ENCODE measurements at regions not wholly inside any gene's neighbourhood (a gene's known extent, or its start where the extent isn't known, plus 50 kb on each side); places are given as distances from the start of the nearest gene placed in this dataset.

DNA sequence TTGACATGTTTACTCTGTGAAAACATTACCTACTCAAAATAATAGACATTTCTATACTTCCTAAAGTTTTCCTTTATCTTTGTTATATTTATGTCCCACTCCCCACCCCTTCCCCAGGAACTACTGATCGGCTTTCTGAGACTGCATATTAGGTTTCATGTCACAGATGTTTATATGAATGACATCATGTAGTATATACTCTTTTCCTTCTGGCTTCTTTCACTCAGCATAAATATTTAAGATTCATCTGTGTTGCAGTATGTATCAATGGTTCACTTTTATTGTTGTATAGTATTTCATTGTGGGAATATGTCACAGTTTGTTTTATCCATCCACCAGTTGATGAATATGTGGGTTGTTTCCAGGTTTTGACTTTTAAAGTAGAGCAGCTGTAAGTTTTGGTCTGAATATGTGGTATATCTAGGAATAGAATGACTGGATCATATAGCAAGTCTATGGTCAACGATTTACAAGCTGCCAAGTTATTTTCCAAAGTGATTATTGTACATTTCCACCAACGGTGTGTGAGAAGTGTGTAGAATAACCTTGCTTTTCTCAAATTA is 73.8 kb upstream of the CAV2 start:
- Mint-ChIP-seq H3K36me3 (ENCODE audit: low read depth, unreplicated experiment) (no peaks in the 10 kb centered on the region), H3K4me3 (ENCODE audit: unreplicated experiment) (no peak overlapping the region), H3K27ac (ENCODE audit: unreplicated experiment) (peak overlapping the region; percentile 41), H3K4me1 (ENCODE audit: low read depth, unreplicated experiment) (peaks cover 19% of the 10 kb centered on the region), H3K9me3 (ENCODE audit: unreplicated experiment) (peaks cover 3% of the 10 kb centered on the region), H3K27me3 (ENCODE audit: low read depth, unreplicated experiment) (no peaks in the 10 kb centered on the region)
- DNase-seq (ENCODE audit: low read depth) (no peak), FAIRE-seq (no peak)
- Histone ChIP-seq H2AFZ (ENCODE audit: low read depth, low read length) (no peak overlapping the region), H3K4me2 (ENCODE audit: low read length) (no peak overlapping the region), H3K9me3 (ENCODE audit: insufficient read depth, low read depth, low read length) (no peaks in the 10 kb centered on the region), H3K4me1 (ENCODE audit: insufficient read depth, low read length) (peaks cover 12% of the 10 kb centered on the region), H3K79me2 (ENCODE audit: insufficient read depth, low read length) (no peaks in the 10 kb centered on the region), H3K27me3 (ENCODE audit: insufficient read depth, low read length) (no peaks in the 10 kb centered on the region), H4K20me1 (ENCODE audit: insufficient read depth, low read length) (no peaks in the 10 kb centered on the region), H3K36me3 (ENCODE audit: insufficient read depth, low read length) (no peaks in the 10 kb centered on the region), H3K27ac (ENCODE audit: low read depth, low read length) (peak overlapping the region; percentile 29), H3K4me3 (ENCODE audit: insufficient read depth, low read depth, low read length) (no peak overlapping the region), H3K9ac (ENCODE audit: low read length) (no peak overlapping the region)
- no peak for TF ChIP-seq EZH2 (IDR thresholded peaks at IDR 0.05; ENCODE audit: insufficient read depth, low read length)

DNA sequence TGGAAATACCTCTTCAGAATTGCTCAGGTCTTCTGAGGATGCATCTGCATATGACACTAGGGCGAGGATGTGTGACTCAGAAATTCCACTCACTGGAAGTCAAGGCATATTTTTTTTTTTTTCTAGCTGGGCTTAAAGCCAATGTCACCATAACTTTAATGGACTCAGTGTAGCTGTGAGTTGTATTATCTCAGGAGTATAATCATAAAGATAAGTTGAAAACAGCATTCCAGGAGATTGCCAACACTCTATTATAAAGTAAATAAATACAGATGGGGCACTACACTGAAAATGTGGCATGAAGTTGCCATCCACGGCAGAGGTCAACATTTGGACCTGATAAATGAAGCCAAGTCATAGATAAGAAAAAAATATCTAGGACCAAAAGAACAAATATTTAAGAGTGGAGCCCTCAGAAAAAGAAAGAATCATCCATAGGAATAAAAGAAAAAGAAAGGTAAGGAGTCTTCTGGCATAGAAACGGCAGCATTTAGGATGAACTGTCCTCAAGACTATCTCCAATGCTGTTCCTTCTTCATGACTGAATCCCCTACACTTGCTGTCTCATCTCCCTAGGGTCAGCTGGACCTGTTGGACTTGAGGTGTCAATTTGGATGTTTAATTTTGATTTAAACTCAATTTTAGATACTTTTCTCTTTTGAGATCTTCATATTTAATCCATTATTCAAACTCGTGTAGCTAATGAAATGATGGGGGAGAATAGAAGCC is 72.9 kb upstream of the CAV2 start:
- H3K9me3 ChIP-seq (ENCODE audit: insufficient read depth, low read depth, low read length) = no peaks in the 10 kb centered on the region
- no peak overlapping the region for H3K4me3 ChIP-seq (ENCODE audit: insufficient read depth, low read depth, low read length)
- DNase-seq (ENCODE audit: low read depth) = peak; percentile 83
- no peaks in the 10 kb centered on the region for H3K79me2 ChIP-seq (ENCODE audit: insufficient read depth, low read length)
- no peaks in the 10 kb centered on the region for H3K27me3 ChIP-seq (ENCODE audit: insufficient read depth, low read length)
- H3K27ac ChIP-seq (ENCODE audit: low read depth, low read length) = peak overlapping the region; percentile 29
- peak; percentile 96 for FAIRE-seq
- Mint-ChIP-seq H3K27ac (ENCODE audit: unreplicated experiment) (peak overlapping the region; percentile 80), H3K4me1 (ENCODE audit: low read depth, unreplicated experiment) (peaks cover 19% of the 10 kb centered on the region), H3K36me3 (ENCODE audit: low read depth, unreplicated experiment) (no peaks in the 10 kb centered on the region), H3K4me3 (ENCODE audit: unreplicated experiment) (no peak overlapping the region), H3K9me3 (ENCODE audit: unreplicated experiment) (peaks cover 3% of the 10 kb centered on the region), H3K27me3 (ENCODE audit: low read depth, unreplicated experiment) (no peaks in the 10 kb centered on the region)
- H3K4me2 ChIP-seq (ENCODE audit: low read length) = peak overlapping the region; percentile 23
- no peak overlapping the region for H2AFZ ChIP-seq (ENCODE audit: low read depth, low read length)
- peaks cover 12% of the 10 kb centered on the region for H3K4me1 ChIP-seq (ENCODE audit: insufficient read depth, low read length)
- no peaks in the 10 kb centered on the region for H3K36me3 ChIP-seq (ENCODE audit: insufficient read depth, low read length)
- no peak for TF ChIP-seq EZH2 (IDR thresholded peaks at IDR 0.05; ENCODE audit: insufficient read depth, low read length)
- TF ChIP-seq, protein P1, sequence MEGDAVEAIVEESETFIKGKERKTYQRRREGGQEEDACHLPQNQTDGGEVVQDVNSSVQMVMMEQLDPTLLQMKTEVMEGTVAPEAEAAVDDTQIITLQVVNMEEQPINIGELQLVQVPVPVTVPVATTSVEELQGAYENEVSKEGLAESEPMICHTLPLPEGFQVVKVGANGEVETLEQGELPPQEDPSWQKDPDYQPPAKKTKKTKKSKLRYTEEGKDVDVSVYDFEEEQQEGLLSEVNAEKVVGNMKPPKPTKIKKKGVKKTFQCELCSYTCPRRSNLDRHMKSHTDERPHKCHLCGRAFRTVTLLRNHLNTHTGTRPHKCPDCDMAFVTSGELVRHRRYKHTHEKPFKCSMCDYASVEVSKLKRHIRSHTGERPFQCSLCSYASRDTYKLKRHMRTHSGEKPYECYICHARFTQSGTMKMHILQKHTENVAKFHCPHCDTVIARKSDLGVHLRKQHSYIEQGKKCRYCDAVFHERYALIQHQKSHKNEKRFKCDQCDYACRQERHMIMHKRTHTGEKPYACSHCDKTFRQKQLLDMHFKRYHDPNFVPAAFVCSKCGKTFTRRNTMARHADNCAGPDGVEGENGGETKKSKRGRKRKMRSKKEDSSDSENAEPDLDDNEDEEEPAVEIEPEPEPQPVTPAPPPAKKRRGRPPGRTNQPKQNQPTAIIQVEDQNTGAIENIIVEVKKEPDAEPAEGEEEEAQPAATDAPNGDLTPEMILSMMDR (IDR thresholded peaks at IDR 0.05; ENCODE audit: insufficient read depth, low read depth, low read length) = no peak
- no peak overlapping the region for H3K9ac ChIP-seq (ENCODE audit: low read length)
- H4K20me1 ChIP-seq (ENCODE audit: insufficient read depth, low read length) = no peaks in the 10 kb centered on the region

DNA sequence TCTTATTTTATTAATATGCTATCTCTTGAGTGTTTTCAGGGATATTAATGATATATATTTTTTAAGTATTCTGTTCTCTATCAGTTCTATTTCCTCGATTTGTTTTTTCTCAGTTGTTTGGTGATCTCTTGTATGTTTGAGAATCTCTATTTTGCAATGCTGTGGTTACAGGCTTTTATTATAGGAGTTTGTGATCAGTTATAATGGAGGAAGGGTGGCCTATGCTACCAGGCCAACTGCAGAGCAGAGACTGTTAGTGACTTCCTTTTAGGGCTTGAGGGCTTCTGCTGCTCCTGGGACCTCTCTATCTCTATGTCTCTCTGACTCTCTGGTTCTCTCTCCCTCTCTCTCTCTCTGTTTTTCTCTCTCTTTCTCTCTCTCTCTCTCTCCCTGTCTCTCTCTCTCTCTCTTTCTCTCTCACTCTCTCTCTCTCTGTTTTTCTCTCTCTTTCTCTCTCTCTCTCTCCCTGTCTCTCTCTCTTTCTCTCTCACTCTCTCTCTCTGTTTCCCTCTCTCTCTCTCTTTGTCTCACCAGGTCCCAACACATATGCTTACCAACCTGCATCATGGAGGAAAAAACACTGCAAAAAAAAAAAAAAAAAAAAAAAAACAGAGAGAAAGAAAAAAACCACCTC is 69.4 kb upstream of the CAV2 start:
- H3K9ac ChIP-seq (ENCODE audit: low read length) = no peak overlapping the region
- no peaks in the 10 kb centered on the region for H3K36me3 ChIP-seq (ENCODE audit: insufficient read depth, low read length)
- no peaks in the 10 kb centered on the region for H3K36me3 Mint-ChIP-seq (ENCODE audit: low read depth, unreplicated experiment)
- no peaks in the 10 kb centered on the region for H3K79me2 ChIP-seq (ENCODE audit: insufficient read depth, low read length)
- no peak overlapping the region for H3K4me2 ChIP-seq (ENCODE audit: low read length)
- H3K4me1 ChIP-seq (ENCODE audit: insufficient read depth, low read length) = peaks cover 13% of the 10 kb centered on the region
- H4K20me1 ChIP-seq (ENCODE audit: insufficient read depth, low read length) = no peaks in the 10 kb centered on the region
- H3K27ac Mint-ChIP-seq (ENCODE audit: unreplicated experiment) = no peak overlapping the region
- peaks cover 3% of the 10 kb centered on the region for H3K9me3 Mint-ChIP-seq (ENCODE audit: unreplicated experiment)
- FAIRE-seq (no peak), DNase-seq (ENCODE audit: low read depth) (no peak)
- H2AFZ ChIP-seq (ENCODE audit: low read depth, low read length) = no peak overlapping the region
- no peak overlapping the region for H3K4me3 ChIP-seq (ENCODE audit: insufficient read depth, low read depth, low read length)
- no peaks in the 10 kb centered on the region for H3K27me3 Mint-ChIP-seq (ENCODE audit: low read depth, unreplicated experiment)
- peaks cover 40% of the 10 kb centered on the region for H3K4me1 Mint-ChIP-seq (ENCODE audit: low read depth, unreplicated experiment)
- TF ChIP-seq, protein P1 (IDR thresholded peaks at IDR 0.05; ENCODE audit: insufficient read depth, low read depth, low read length) = no peak
- no peak for TF ChIP-seq EZH2 (IDR thresholded peaks at IDR 0.05; ENCODE audit: insufficient read depth, low read length)
- H3K27me3 ChIP-seq (ENCODE audit: insufficient read depth, low read length) = no peaks in the 10 kb centered on the region
- H3K27ac ChIP-seq (ENCODE audit: low read depth, low read length) = no peak overlapping the region
- no peaks in the 10 kb centered on the region for H3K9me3 ChIP-seq (ENCODE audit: insufficient read depth, low read depth, low read length)
- H3K4me3 Mint-ChIP-seq (ENCODE audit: unreplicated experiment) = no peak overlapping the region
